ENCODE measurements at regions not wholly inside any gene's neighbourhood (a gene's known extent, or its start where the extent isn't known, plus 50 kb on each side); places are given as distances from the start of the nearest gene placed in this dataset.

DNA sequence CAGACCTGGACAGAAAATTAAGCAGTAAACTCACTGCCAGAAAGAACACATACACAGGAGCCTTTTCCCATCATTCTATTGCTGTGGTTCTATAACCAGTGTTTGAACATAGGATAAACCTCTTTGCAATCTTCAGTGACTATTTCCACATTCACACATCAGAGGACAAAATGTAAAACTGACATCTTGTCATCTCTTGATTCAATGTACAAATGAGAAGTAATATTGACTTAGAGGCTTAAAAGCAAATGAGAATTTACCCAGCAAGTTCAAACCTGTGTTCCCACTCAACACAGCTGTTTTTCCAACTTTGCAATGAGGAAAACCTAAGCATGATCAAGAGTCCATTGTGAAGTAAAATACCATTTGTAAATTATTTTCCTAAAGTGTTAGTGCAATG lies 307.1 kb upstream of the CPXCR1 start:
- peaks cover 4% of the 10 kb centered on the region for H3K4me1 Mint-ChIP-seq (ENCODE audit: low read depth)
- TF ChIP-seq, protein P1, sequence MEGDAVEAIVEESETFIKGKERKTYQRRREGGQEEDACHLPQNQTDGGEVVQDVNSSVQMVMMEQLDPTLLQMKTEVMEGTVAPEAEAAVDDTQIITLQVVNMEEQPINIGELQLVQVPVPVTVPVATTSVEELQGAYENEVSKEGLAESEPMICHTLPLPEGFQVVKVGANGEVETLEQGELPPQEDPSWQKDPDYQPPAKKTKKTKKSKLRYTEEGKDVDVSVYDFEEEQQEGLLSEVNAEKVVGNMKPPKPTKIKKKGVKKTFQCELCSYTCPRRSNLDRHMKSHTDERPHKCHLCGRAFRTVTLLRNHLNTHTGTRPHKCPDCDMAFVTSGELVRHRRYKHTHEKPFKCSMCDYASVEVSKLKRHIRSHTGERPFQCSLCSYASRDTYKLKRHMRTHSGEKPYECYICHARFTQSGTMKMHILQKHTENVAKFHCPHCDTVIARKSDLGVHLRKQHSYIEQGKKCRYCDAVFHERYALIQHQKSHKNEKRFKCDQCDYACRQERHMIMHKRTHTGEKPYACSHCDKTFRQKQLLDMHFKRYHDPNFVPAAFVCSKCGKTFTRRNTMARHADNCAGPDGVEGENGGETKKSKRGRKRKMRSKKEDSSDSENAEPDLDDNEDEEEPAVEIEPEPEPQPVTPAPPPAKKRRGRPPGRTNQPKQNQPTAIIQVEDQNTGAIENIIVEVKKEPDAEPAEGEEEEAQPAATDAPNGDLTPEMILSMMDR (IDR thresholded peaks at IDR 0.05; ENCODE audit: unreplicated experiment): no peak
- H3K4me3 Mint-ChIP-seq (ENCODE audit: low read depth): no peak overlapping the region
- no peak for DNase-seq (ENCODE audit: low spot score, unreplicated experiment)
- no peak overlapping the region for H3K27ac Mint-ChIP-seq
- H3K36me3 Mint-ChIP-seq (ENCODE audit: insufficient read depth): no peaks in the 10 kb centered on the region
- H3K27me3 Mint-ChIP-seq: no peaks in the 10 kb centered on the region
- peaks cover 21% of the 10 kb centered on the region for H3K9me3 Mint-ChIP-seq (ENCODE audit: low read depth)
